AG04450 (cell line): ENCODE measurements at regions not wholly inside any gene's neighbourhood (a gene's known extent, or its start where the extent isn't known, plus 50 kb on each side); places are given as distances from the start of the nearest gene placed in this dataset.

Experiments
- CTCF ChIA-PET: fragments of 300-600, 350-600 bp; formaldehyde crosslinking; extraction: SDS; loops from one replicate; lab custom pipeline; 2022; ENCODE audit warnings: antibody characterized with exemption, inconsistent platforms; lab: Charles Lee
- POLR2A ChIA-PET: fragments of 350-600 bp; formaldehyde crosslinking; extraction: SDS; loops from one replicate; lab custom pipeline; 2021; ENCODE audit warnings: antibody characterized with exemption, inconsistent platforms; lab: Yijun Ruan, JAX
- DNase-seq: peaks from one replicate; pipeline ENCODE4 v3.0.0-alpha.2; 2011; ENCODE audit warnings: low read depth, low spot score
- H3K27ac ChIP-seq: one replicate; pipeline ENCODE4 v1.5.1; 2012; ENCODE audit warnings: low read depth, low read length, control low read depth
- H3K27me3 ChIP-seq: one replicate; pipeline ENCODE4 v1.6.0; 2012; ENCODE audit warnings: low read length; ENCODE audit not compliant: control insufficient read depth, insufficient read depth
- H3K4me3 ChIP-seq: 2 replicates; pipeline ENCODE4 v1.5.1; 2011; ENCODE audit warnings: mild to moderate bottlenecking, low read depth, low read length, control low read depth
- H3K9me3 ChIP-seq: 2 replicates; pipeline ENCODE4 v1.5.1; 2012; ENCODE audit warnings: low read length; ENCODE audit not compliant: control insufficient read depth, insufficient read depth
- TF ChIP-seq, protein P1 (sequence below): IDR thresholded peaks from 2 replicates; pipeline ENCODE4 v1.5.1; 2011; ENCODE audit warnings: low read depth, low read length, control low read depth, inconsistent platforms

GRCh38 chr20:47950124-47950912 lies 165.0 kb upstream of the SULF2 start:
- peaks cover 4% of the 10 kb centered on the region; the same call in 1 of the 2 replicates for H3K9me3 ChIP-seq
- CTCF ChIA-PET, result no interaction called here
- H3K27me3 ChIP-seq, result no peaks in the 10 kb centered on the region
- POLR2A ChIA-PET, result no interaction called here
- no peak overlapping the region for H3K27ac ChIP-seq
- DNase-seq, result no peak
- TF ChIP-seq, protein P1, sequence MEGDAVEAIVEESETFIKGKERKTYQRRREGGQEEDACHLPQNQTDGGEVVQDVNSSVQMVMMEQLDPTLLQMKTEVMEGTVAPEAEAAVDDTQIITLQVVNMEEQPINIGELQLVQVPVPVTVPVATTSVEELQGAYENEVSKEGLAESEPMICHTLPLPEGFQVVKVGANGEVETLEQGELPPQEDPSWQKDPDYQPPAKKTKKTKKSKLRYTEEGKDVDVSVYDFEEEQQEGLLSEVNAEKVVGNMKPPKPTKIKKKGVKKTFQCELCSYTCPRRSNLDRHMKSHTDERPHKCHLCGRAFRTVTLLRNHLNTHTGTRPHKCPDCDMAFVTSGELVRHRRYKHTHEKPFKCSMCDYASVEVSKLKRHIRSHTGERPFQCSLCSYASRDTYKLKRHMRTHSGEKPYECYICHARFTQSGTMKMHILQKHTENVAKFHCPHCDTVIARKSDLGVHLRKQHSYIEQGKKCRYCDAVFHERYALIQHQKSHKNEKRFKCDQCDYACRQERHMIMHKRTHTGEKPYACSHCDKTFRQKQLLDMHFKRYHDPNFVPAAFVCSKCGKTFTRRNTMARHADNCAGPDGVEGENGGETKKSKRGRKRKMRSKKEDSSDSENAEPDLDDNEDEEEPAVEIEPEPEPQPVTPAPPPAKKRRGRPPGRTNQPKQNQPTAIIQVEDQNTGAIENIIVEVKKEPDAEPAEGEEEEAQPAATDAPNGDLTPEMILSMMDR, result no peak
- no peak overlapping the region for H3K4me3 ChIP-seq

DNA sequence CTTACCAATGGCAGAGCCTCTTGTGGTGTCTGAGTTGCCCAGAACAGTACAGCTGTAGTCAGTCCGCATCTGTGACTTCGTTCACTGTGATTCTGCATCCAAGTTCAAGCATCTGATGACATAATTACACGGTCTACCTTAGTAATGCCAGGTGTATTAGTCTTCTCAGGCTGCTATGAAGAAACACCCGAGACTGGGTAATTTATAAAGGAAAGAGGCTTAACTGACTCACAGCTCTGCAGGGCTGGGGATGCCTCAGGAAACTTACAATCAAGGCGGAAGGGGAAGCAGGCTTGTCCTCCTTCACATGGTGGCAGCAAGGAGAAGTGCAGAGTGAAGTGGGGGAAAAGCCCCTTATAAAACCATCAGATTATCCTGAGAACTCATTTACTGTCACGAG lies 163.9 kb upstream of the SULF2 start:
- H3K27me3 ChIP-seq, result no peaks in the 10 kb centered on the region

GRCh38 chr20:47944682-47945081 lies 159.4 kb upstream of the SULF2 start:
- H3K4me3 ChIP-seq, result no peak overlapping the region
- TF ChIP-seq, protein P1, result no peak
- ChIA-PET POLR2A (no interaction called here), CTCF (no interaction called here)
- H3K27ac ChIP-seq, result no peak overlapping the region
- no peaks in the 10 kb centered on the region for H3K27me3 ChIP-seq
- no peaks in the 10 kb centered on the region for H3K9me3 ChIP-seq
- DNase-seq, result no peak

More for the DNA sequence above, 163.9 kb upstream of the SULF2 start:
- ChIA-PET POLR2A (no interaction called here), CTCF (no interaction called here)
- no peak for DNase-seq
- TF ChIP-seq, protein P1, result no peak
- no peak overlapping the region for H3K4me3 ChIP-seq
- peaks cover 4% of the 10 kb centered on the region; the same call in 1 of the 2 replicates for H3K9me3 ChIP-seq
- no peak overlapping the region for H3K27ac ChIP-seq

DNA sequence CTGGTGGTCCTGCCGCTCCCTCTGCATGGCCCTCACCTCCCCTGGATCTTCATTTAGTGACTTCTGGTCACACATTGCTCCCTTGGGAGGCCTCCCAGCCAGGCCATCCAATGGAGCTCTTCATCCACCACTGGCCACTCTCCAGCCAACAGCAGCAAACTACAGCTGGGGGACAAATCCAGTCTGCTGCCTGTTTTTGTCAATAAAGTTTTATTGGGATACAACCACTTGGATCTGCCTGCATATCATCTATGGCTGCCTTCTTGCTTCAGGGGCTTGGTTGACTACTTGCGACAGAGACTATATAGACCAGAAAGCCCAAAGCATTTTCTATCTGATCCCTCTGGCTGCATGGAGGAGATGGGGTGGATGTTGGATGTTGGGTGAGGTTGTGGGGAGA lies 156.6 kb upstream of the SULF2 start:
- ChIA-PET POLR2A (no interaction called here), CTCF (interaction anchor here (0.6 kb wide), 1 partner anchor 155 kb away, joined by 3 read pairs; no protein-coding TSS in a partner anchor)
- TF ChIP-seq, protein P1, result no peak
- no peak for DNase-seq
- H3K4me3 ChIP-seq, result no peak overlapping the region
- H3K27me3 ChIP-seq, result no peaks in the 10 kb centered on the region
- no peak overlapping the region for H3K27ac ChIP-seq
- no peaks in the 10 kb centered on the region for H3K9me3 ChIP-seq

- POLR2A ChIA-PET, result no interaction called here
Measured at GRCh38 chr20:47940101-47940813, 155.0 kb upstream of the SULF2 start.

More at GRCh38 chr20:47940101-47940813, 155.0 kb upstream of the SULF2 start:
- H3K27ac ChIP-seq, result no peak overlapping the region
- no peak overlapping the region for H3K4me3 ChIP-seq
- no peaks in the 10 kb centered on the region for H3K9me3 ChIP-seq
- H3K27me3 ChIP-seq, result no peaks in the 10 kb centered on the region
- CTCF ChIA-PET, result interaction anchor here (1.1 kb wide), 1 partner anchor 681 kb away, joined by 3 read pairs; no protein-coding TSS in a partner anchor
- no peak for DNase-seq
- TF ChIP-seq, protein P1, result no peak
